B cell (primary cell): ENCODE measurements at regions not wholly inside any gene's neighbourhood (a gene's known extent, or its start where the extent isn't known, plus 50 kb on each side); places are given as distances from the start of the nearest gene placed in this dataset.

ENCODE experiments used
- ATAC-seq: fragments of 200-7000 bp; cut with Tn5 transposase; one replicate; pipeline ENCODE4 v1.10.0; 2021; ENCODE audit warnings: low read depth, mild to moderate bottlenecking, moderate number of reproducible peaks, moderate library complexity
- CTCF ChIA-PET: fragments of 350-600 bp; sonication (Branson Sonifier 250); formaldehyde crosslinking; loops from one replicate; lab custom pipeline; 2021; ENCODE audit warnings: antibody characterized with exemption, inconsistent platforms; lab: Charles Lee
- POLR2A ChIA-PET: fragments of 350-600 bp; sonication (Branson Sonifier 250); formaldehyde crosslinking; loops from one replicate; lab custom pipeline; 2021; ENCODE audit warnings: antibody characterized with exemption; lab: Charles Lee
- DNase-seq: peaks from one replicate; pipeline ENCODE4 v3.0.0; 2013
- H2AFZ ChIP-seq: 2 replicates; pipeline ENCODE4 v1.6.1; 2012; ENCODE audit warnings: mild to moderate bottlenecking, low read depth, low read length; ENCODE audit not compliant: insufficient read depth, poor library complexity, severe bottlenecking
- H3K27ac ChIP-seq, 2 donors: 1 replicate in 1 of 2; 2 replicates in 1 of 2; pipeline ENCODE4 v1.5.1; 2012 to 2013; ENCODE audit warnings: low read length in 2 of 2, mild to moderate bottlenecking in 2 of 2, moderate library complexity in 1 of 2
- H3K27me3 ChIP-seq, 4 experiments: fragments of 200-600 bp in 1 of 4; sonication (generic) in 1 of 4; replicated peaks in 1 of 4; 1 replicate in 2 of 4; 2 replicates in 2 of 4; pipeline versions ENCODE4 v1.6.1 to v1.7.0; 2013 to 2016; ENCODE audit warnings: low read length in 3 of 4, mild to moderate bottlenecking in 2 of 4, mixed read lengths in 1 of 4, moderate library complexity in 1 of 4; ENCODE audit not compliant: insufficient read depth in 4 of 4, control insufficient read depth in 3 of 4; ENCODE audit errors: control extremely low read depth in 1 of 4
- H3K36me3 ChIP-seq, 2 experiments: replicated peaks in 1 of 2; 1 replicate in 1 of 2; 2 replicates in 1 of 2; pipeline versions ENCODE4 v1.6.1 to v1.7.1; 2013; ENCODE audit warnings: low read length in 1 of 2; ENCODE audit not compliant: insufficient read depth in 2 of 2, control insufficient read depth in 1 of 2; ENCODE audit errors: control extremely low read depth in 1 of 2, extremely low read depth in 1 of 2
- H3K4me1 ChIP-seq, 2 donors: fragments of 200-600 bp in 1 of 2; sonication (generic) in 1 of 2; 1 replicate in 1 of 2; 2 replicates in 1 of 2; pipeline versions ENCODE4 v1.5.1 to v1.6.1; 2013 to 2017; ENCODE audit warnings: low read length in 2 of 2; ENCODE audit not compliant: control insufficient read depth in 2 of 2, insufficient read depth in 2 of 2
- H3K4me2 ChIP-seq: replicated peaks from 2 replicates; pipeline ENCODE3; 2012; ENCODE audit warnings: mild to moderate bottlenecking, low read depth, low read length; ENCODE audit not compliant: poor library complexity, severe bottlenecking
- H3K4me3 ChIP-seq, 5 experiments: fragments of 200-600 bp in 1 of 5; sonication (generic) in 1 of 5; 1 replicate in 3 of 5; 2 replicates in 2 of 5; pipeline versions ENCODE4 v1.5.1 to v1.7.0; 2011 to 2016; ENCODE audit warnings: low read length in 4 of 5, mild to moderate bottlenecking in 4 of 5, low read depth in 2 of 5, control low read depth in 1 of 5, moderate library complexity in 1 of 5; ENCODE audit not compliant: insufficient read depth in 1 of 5; ENCODE audit errors: control extremely low read depth in 1 of 5, extremely low read depth in 1 of 5
- H3K79me2 ChIP-seq: fragments of 200-600 bp; sonication (generic); one replicate; pipeline ENCODE4 v1.6.0; 2016; ENCODE audit warnings: low read length; ENCODE audit not compliant: control insufficient read depth, insufficient read depth
- H3K9ac ChIP-seq: fragments of 200-600 bp; sonication (generic); 2 replicates; pipeline ENCODE4 v1.6.1; 2017; ENCODE audit warnings: mild to moderate bottlenecking, low read length, moderate library complexity
- H3K9me3 ChIP-seq, 3 donors: one replicate each; pipeline versions ENCODE4 v1.6.1 to v1.7.1; 2013; ENCODE audit warnings: low read length in 2 of 3; ENCODE audit not compliant: control insufficient read depth in 2 of 3, insufficient read depth in 1 of 3; ENCODE audit errors: control extremely low read depth in 1 of 3
- H4K20me1 ChIP-seq: 2 replicates; pipeline ENCODE4 v1.6.0; 2012; ENCODE audit warnings: mild to moderate bottlenecking, low read length; ENCODE audit not compliant: insufficient read depth, control insufficient read depth, poor library complexity, severe bottlenecking
- H3K27ac Mint-ChIP-seq: one replicate; pipeline ENCODE4 v1.8.0; 2021; ENCODE audit warnings: mixed read lengths
- H3K27me3 Mint-ChIP-seq: one replicate; pipeline ENCODE4 v1.8.0; 2021; ENCODE audit warnings: mixed read lengths
- H3K4me1 Mint-ChIP-seq: one replicate; pipeline ENCODE4 v1.8.0; 2021; ENCODE audit warnings: mixed read lengths
- H3K4me3 Mint-ChIP-seq: one replicate; pipeline ENCODE4 v1.8.0; 2021; ENCODE audit warnings: mixed read lengths
- H3K9me3 Mint-ChIP-seq: one replicate; pipeline ENCODE4 v1.8.0; 2022; ENCODE audit warnings: mixed read lengths; ENCODE audit not compliant: insufficient read depth
- CTCF ChIP-seq: fragments of 200-600 bp; IDR thresholded peaks from one replicate; pipeline ENCODE4 v1.8.0; 2022; ENCODE audit warnings: antibody characterized with exemption, mild to moderate bottlenecking
- EZH2 ChIP-seq: IDR thresholded peaks from 2 replicates; pipeline ENCODE4 v1.6.1; 2012; ENCODE audit warnings: borderline replicate concordance, low read depth, mild to moderate bottlenecking, moderate library complexity, low read length; ENCODE audit not compliant: insufficient read depth, poor library complexity, severe bottlenecking
- WGBS: methylation state at CpG from one replicate; pipeline ENCODE4 v1.1.5; 2013; ENCODE audit warnings: missing lambda C conversion rate; ENCODE audit not compliant: insufficient coverage; 5-methylcytosine and 5-hydroxymethylcytosine counted together
- intact Hi-C: fragments of 100-400 bp; cut with micrococcal nuclease; formaldehyde crosslinking; loops from one replicate; pipeline ENCODE4 v1.10.0; 2022

GRCh38 chr1:232376632-232377493, 253.1 kb downstream of the SIPA1L2 start:
- H3K4me2 ChIP-seq: no peak overlapping the region
- H3K9ac ChIP-seq: no peak overlapping the region
- ATAC-seq (no peak), DNase-seq (no peak)
- 90% methylated on average over 13 of the region's 16 CpGs for WGBS
- H3K4me3 ChIP-seq: no peak overlapping the region
- no peaks in the 10 kb centered on the region for H3K27me3 Mint-ChIP-seq
- no peaks in the 10 kb centered on the region for H3K4me1 Mint-ChIP-seq
- no peak overlapping the region for H3K27ac ChIP-seq
- H3K4me1 ChIP-seq: no peaks in the 10 kb centered on the region
- no peaks in the 10 kb centered on the region for H3K27me3 ChIP-seq
- H2AFZ ChIP-seq: no peak overlapping the region
- H3K36me3 ChIP-seq: no peaks in the 10 kb centered on the region
- POLR2A ChIA-PET: no interaction called here
- no peaks in the 10 kb centered on the region for H3K79me2 ChIP-seq
- no peaks in the 10 kb centered on the region for H4K20me1 ChIP-seq
- CTCF ChIA-PET: no interaction called here
- intact Hi-C loops: no loop called here
- H3K4me3 Mint-ChIP-seq: no peak overlapping the region
- no peak for TF ChIP-seq CTCF
- TF ChIP-seq EZH2: no peak
- H3K9me3 ChIP-seq: peaks cover 0 to 4% (median 0%) of the 10 kb centered on the region in 3 donors
- no peaks in the 10 kb centered on the region for H3K9me3 Mint-ChIP-seq
- no peak overlapping the region for H3K27ac Mint-ChIP-seq

- H3K9me3 ChIP-seq: peaks cover 0 to 3% (median 0%) of the 10 kb centered on the region in 3 donors
- H3K27ac Mint-ChIP-seq: no peak overlapping the region
- H2AFZ ChIP-seq: no peak overlapping the region
- no peak for DNase-seq
- no peak overlapping the region for H3K4me3 Mint-ChIP-seq
- H3K4me1 Mint-ChIP-seq: no peaks in the 10 kb centered on the region
- ChIA-PET POLR2A (no interaction called here), CTCF (no interaction called here)
- H3K27ac ChIP-seq: no peak overlapping the region
- no peaks in the 10 kb centered on the region for H4K20me1 ChIP-seq
- intact Hi-C loops: no loop called here
- H3K4me1 ChIP-seq: no peaks in the 10 kb centered on the region
- no peaks in the 10 kb centered on the region for H3K27me3 ChIP-seq
- H3K27me3 Mint-ChIP-seq: peaks cover 4% of the 10 kb centered on the region
- H3K4me3 ChIP-seq: no peak overlapping the region
- no peaks in the 10 kb centered on the region for H3K9me3 Mint-ChIP-seq
- TF ChIP-seq CTCF: no peak
- no peak for TF ChIP-seq EZH2
- no peaks in the 10 kb centered on the region for H3K79me2 ChIP-seq
- no peak for ATAC-seq
- no peaks in the 10 kb centered on the region for H3K36me3 ChIP-seq
- WGBS: 88% methylated on average over 11 of the region's 11 CpGs
- H3K4me2 ChIP-seq: no peak overlapping the region
- H3K9ac ChIP-seq: no peak overlapping the region
These were observed 257.0 kb downstream of the SIPA1L2 start for GRCh38 chr1:232372841-232373440.
